OCI-LY3 (cell line): ENCODE measurements at regions not wholly inside any gene's neighbourhood (a gene's known extent, or its start where the extent isn't known, plus 50 kb on each side); places are given as distances from the start of the nearest gene placed in this dataset.

ENCODE experiments used
- CTCF ChIP-seq: fragments of 200-600, 300-600 bp; sonication (generic); IDR thresholded peaks from 2 replicates; pipeline ENCODE4 v1.5.1; 2014; ENCODE audit warnings: antibody characterized with exemption, low read length, low read depth
- EZH2phosphoT487 ChIP-seq: fragments of 200-600 bp; shearing (Covaris generic); IDR thresholded peaks from 2 replicates; pipeline ENCODE4 v1.6.1; 2018; ENCODE audit warnings: antibody characterized with exemption, mixed run types, low read depth

- no peak for TF ChIP-seq CTCF
- no peak for TF ChIP-seq EZH2phosphoT487
Measured at GRCh38 chr4:141578451-141578850, 57.9 kb upstream of the IL15 start.
